GM20000 (cell line): ENCODE measurements at regions not wholly inside any gene's neighbourhood (a gene's known extent, or its start where the extent isn't known, plus 50 kb on each side); places are given as distances from the start of the nearest gene placed in this dataset.
"Not testable (repeated sequence)": the region's sequence is repeated elsewhere in the genome, so short reads cannot be mapped to it uniquely, and the experiment has no call there.

Experiments used
- DNase-seq: peaks from one replicate; pipeline ENCODE4 v3.0.0; 2012; ENCODE audit warnings: low spot score
- CTCF ChIP-seq: IDR thresholded peaks from 2 replicates; pipeline ENCODE4 v1.5.1; 2012; ENCODE audit warnings: mild to moderate bottlenecking, control low read depth; ENCODE audit errors: extremely low read depth, missing control alignments

GRCh38 chr4:104330125-104330905 is 164.4 kb downstream of the CXXC4 start:
- DNase-seq = no peak
- no peak for TF ChIP-seq CTCF

- DNase-seq = not testable (repeated sequence)
These were observed 167.6 kb downstream of the CXXC4 start for GRCh38 chr4:104326991-104327694.

- TF ChIP-seq CTCF = no peak
- DNase-seq = no peak
These were observed 192.0 kb downstream of the CXXC4 start for GRCh38 chr4:104302731-104303130.

GRCh38 chr4:104294811-104295210 is 199.9 kb downstream of the CXXC4 start:
- no peak for TF ChIP-seq CTCF
- no peak for DNase-seq

GRCh38 chr4:104286867-104287266 is 207.8 kb downstream of the CXXC4 start:
- DNase-seq = no peak
- TF ChIP-seq CTCF = no peak

- TF ChIP-seq CTCF = no peak
- DNase-seq = no peak
These were observed 211.4 kb downstream of the CXXC4 start for GRCh38 chr4:104283303-104283702.

GRCh38 chr4:104279744-104280143 is 214.9 kb downstream of the CXXC4 start:
- TF ChIP-seq CTCF = no peak

More at GRCh38 chr4:104279744-104280143, 214.9 kb downstream of the CXXC4 start:
- no peak for DNase-seq
